UCSD-AML1 (cell line): ENCODE measurements at regions not wholly inside any gene's neighbourhood (a gene's known extent, or its start where the extent isn't known, plus 50 kb on each side); places are given as distances from the start of the nearest gene placed in this dataset.
"Not testable (repeated sequence)": the region's sequence is repeated elsewhere in the genome, so short reads cannot be mapped to it uniquely, and the experiment has no call there.

ENCODE experiments used
- DNase-seq: peaks from one replicate; lab custom pipeline; 2025; ENCODE audit not compliant: unreplicated experiment; lab: John Stamatoyannopoulos, UW

DNA sequence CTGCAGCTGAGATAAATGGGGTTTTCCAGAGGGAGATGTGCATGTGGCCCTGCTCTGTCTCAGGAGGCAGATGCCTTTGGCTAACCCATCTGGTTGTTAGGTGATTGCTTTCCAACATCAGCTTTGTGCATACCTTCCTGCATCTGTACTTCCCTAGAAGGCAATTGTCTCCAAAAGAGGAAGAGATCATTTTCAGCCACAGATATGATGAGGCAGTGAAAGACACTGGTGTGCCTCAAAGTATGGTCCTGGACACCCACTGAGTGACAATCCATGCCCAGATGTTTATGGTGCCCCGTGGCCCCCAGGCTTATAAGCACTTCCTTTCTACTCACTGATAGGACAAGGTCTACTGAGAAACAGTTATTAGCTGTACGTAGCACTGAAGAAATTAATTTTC, 117.5 kb upstream of the NR2F2 start:
- no peak for DNase-seq

- no peak for DNase-seq
These were observed 116.6 kb upstream of the NR2F2 start for GRCh38 chr15:96213896-96214295.

DNA sequence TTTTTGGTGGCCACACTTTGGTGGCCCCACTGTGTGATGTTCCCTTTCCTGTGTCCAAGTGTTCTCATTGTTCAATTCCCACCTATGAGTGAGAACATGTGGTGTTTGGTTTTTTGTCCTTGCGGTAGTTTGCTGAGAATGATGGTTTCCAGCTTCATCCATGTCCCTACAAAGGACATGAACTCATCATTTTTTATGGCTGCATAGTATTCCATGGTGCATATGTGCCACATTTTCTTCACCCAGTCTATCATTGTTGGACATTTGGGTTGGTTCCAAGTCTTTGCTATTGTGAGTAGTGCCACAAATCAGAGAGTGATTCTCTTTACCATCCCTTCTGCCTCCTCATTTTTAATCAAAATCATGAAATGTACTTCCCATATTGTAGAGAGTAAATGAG, 114.0 kb upstream of the NR2F2 start:
- DNase-seq = not testable (repeated sequence)

DNA sequence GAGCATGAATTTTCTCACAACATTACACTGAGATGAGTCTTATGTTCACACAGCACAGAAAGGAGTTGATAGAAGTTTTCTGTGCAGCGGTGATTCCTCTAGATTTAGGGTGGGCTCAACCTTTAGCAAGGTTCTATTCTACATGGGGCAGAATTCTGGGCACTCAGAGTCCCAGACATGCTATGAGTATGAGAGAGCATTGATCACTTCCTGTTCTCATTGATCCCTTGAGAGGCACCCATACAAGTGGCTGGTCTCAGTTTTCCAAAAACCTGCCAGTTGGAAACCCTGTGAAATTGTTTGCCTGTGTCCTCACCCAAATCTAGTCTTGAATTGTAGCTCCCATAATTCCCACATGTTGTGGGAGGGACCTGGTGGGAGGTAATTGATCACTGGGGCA, 112.5 kb upstream of the NR2F2 start:
- no peak for DNase-seq

DNA sequence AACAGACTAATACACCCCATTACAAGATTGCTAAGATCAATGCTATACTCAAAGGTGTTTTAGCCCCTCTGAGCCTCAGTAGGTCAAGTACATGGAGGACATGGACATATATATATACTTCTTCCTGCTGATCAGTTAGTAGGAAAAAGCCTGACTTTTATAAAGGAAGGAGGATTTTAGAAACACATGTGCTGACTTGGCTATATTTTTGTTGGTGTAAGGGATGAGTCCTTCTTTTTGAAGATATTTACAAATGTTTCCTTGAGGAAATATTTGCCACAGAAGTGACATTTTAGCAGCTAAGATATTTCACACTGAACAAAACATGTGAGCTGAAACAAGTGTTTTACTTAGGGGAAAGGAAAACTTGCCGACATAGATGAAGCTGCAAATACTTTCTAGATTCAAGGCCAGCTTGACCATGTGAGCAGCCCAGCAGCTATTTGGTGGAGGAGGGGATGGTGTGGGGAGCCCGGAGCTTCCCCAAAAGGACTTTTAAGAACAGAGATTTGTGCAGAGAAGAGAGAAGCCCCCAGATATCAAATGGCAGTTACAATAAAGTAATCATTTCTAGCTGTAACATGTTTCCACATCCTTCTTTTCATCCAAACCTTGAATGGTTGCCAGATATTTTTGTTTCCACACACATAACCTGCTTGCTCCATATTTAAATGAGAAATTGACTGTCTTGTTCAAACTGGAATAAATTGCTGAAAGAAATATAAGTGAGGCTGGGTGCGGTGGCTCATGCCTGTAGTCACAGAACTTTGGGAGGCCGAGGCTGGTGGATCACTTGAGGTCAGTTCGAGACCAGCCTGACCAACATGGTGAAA, 111.7 kb upstream of the NR2F2 start:
- no peak for DNase-seq

DNA sequence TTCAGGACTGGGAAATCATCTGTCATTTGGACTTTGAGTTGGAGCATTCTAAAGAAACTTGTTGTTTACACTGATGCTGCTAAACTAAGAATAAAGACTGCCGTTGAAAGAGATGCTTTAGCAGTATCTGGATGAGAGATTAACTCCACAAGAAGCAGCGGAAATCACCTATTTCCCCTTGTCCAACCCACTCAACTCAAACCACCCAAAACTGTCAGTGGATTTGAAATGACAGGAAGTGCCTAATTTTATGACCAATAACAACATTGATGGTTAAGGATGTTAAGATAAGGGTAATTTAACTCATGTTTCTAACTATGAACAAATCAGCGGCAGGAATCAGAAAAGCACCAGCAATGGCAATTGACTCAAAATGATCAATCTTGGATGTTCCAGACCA, 110.8 kb upstream of the NR2F2 start:
- DNase-seq = no peak

DNA sequence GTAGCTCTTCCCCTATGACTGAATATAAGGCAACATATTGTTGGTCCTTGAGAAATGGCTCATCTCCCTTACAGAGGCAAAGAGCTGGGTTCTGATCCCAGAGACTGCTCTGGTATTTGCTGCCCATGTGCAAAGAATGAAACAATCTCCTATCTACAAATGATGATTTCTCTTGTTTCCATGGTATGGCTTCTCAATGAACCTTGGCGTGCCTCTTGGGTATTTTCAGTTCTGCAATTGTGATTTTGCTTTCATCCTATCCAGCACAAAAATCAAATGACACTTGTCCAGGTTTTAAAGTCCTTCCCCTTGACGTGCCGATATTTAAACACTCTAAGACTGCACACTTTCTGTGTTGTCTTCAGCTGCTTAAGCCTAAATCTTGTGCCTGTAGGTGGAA, 109.8 kb upstream of the NR2F2 start:
- no peak for DNase-seq

- no peak for DNase-seq
These were observed 107.5 kb upstream of the NR2F2 start for GRCh38 chr15:96222981-96223380.

DNA sequence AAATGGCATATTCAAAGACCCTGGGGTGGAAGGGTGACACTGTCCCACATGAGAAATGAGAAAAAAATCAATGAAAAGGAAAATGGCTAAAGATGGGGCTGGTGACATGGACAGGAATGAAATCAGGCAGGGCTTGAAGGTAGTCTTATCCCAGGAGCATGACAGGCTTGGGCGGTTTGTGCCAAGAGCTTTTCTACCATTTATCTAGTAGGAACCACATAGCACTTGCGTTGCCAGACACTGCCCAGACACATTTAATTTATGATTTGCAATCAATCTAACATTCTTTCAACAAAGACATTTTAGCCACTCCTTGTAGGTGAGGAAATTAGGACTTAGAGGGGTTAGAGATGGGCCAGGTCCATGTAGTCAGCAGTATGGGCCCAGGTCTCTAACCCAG, 106.6 kb upstream of the NR2F2 start:
- no peak for DNase-seq

- DNase-seq = no peak
These were observed 104.7 kb upstream of the NR2F2 start for GRCh38 chr15:96225642-96226259.

DNA sequence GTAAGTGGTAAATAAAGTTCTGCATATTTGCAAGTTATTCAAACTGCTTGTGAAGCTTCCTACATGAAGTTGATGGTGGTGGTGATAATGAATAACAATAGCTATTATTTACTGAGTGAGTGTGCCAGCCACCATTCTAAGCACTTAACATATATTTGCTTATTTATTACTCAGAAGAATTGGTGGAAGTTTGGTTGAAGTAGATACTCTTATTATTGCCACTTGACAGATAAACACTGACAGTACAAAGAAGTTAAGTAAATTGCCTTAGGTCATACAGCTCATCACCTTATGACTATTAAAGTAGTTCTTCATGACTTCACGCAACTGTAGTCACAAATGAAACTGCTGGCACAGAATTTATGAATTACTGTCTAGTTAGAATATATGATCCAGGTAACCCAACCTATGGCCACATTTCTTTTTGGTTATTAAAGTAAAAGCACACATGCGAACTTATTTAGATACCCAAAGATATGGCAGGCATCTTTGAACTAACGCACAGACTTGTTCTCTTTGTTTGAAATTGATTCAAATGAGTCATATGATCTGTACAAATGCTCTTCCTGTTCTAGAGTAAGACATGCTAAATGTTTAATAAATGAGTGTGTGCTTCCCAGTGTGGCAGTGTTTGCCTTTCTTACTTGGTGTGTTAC, 99.8 kb upstream of the NR2F2 start:
- no peak for DNase-seq

GRCh38 chr15:96232335-96232734, 98.2 kb upstream of the NR2F2 start:
- DNase-seq = no peak

GRCh38 chr15:96234109-96234892, 96.2 kb upstream of the NR2F2 start:
- no peak for DNase-seq

DNA sequence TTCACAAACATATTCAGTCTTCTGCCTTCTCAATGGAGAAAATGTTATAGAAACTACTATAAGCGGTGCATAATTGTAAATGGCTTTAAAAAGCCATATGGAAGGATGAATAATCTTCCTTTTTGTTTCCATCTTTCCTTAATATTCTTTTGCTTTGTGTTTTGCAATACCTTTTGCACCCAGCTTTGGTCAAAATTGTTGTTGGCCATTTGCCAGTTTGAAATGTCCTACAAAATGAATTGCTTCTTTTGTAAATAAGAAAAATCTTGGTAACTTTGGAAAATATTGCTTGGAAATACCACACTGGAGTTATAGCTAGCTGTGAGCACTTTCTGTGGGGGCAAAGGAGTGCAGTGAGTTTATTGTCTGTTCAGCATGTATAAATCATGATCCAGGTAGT, 93.5 kb upstream of the NR2F2 start:
- no peak for DNase-seq

DNA sequence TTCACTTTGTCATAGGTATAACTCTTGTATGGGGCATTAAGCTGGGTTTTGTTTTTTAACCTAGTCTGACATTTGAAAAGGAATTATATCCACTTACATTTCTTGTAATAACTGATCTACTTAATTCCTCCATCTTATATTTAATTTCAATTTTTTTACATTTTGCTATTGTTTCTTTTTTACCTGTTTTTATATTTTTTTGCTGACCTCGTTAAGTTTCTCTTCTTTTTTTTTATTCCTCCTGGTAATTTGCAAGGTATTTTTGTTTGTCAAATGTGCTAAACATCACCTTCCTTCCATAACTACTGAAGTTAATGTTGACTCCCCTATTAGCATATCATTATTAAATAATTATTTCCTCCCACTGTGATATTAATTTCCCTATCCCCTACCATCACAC, 87.7 kb upstream of the NR2F2 start:
- DNase-seq = no peak

DNA sequence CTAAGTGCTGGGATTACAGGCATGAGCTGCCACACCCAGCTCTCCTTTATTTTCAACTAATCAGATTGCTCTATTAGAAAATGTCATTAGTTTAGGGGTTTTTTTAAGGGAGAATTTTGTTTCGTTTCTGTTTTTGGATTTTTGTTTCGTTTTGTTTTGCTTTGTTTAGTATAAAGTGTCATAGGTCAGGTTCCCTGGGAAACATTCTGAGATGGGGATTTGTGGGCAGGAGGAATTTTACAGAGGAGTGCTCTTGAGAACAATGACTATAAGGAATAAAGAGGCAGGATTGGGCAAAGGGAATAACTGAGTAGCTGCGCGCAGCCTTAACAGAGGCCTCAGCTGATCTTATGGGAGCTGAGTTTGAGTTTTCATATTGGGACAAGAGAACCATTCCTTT, 86.8 kb upstream of the NR2F2 start:
- no peak for DNase-seq

DNA sequence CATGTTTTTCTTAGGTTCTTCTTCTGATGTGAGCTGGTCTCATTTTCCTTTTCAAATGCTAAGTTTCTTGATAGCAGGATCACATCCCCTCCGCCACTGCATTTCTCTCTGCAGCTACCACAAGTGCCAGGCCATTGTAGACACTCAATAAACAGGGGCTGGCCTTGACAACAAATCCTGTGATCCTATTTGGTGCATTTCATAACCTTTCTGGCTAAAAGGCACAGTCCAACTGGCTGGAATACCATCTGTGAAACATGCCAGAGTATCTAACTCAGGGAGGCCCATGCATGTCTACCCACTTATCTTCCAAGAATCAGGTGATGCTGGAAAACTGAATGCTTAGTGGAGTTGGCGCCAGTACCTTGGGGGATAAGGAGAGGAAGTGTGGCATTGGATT, 85.2 kb upstream of the NR2F2 start:
- DNase-seq = no peak

- no peak for DNase-seq
These were observed 84.4 kb upstream of the NR2F2 start for GRCh38 chr15:96246057-96246456.

GRCh38 chr15:96247621-96248305, 82.7 kb upstream of the NR2F2 start:
- no peak for DNase-seq

DNA sequence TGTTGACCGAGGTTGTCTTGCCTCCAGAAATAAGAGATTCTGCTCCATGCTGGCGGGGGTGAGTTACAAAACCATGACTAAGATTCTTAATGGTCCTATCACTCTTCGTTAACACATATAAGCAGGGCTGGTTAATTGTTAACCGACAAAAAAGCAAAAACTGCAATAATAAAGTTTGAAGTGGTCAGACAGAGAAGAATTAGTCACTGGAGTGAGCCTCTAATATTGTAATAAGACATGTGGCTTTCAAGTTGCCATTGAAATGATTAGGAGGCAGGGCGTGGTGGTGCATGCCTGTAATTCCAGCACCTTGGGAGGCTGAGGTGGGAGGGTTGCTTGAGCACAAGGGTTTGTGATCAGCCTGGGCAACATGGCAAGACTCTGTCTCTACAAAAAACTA, 78.4 kb upstream of the NR2F2 start:
- no peak for DNase-seq
